ENCODE measurements at regions not wholly inside any gene's neighbourhood (a gene's known extent, or its start where the extent isn't known, plus 50 kb on each side); places are given as distances from the start of the nearest gene placed in this dataset.

DNA sequence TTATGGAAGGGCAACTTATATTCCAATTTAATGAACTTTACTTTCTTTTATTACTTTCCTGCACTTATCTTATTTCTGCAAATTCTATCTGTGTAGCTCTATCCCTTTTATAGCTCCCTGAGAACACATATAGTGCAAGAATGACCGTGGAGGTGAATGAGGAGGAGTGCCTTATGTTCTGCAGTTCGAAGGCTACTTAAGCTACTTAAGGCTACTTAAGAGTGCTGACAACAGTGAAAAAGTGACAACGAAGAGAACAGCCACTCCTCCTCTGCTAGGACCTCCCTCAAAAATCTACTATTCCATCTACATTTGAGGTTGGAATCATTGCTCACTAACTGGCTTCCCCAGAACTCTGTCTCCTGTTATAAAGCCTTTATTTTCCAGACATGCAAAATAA, 1365.7 kb upstream of the C9orf72 start:
- ChIA-PET CTCF (no interaction called here), RAD21 (ENCODE audit: low non-redundant PET in 1 of 2, low total read pairs in 2 of 2, uncharacterized antibody in 2 of 2, unreplicated experiment in 2 of 2) (no interaction called here), POLR2A (no interaction called here)
- no TSS peak for BruUV-seq (replicated peaks)
- Histone ChIP-seq H3K36me3 (ENCODE audit: control insufficient read depth in 1 of 2, insufficient read depth in 2 of 2, low read length in 2 of 2) (no peaks in the 10 kb centered on the region), H3K79me2 (ENCODE audit: insufficient read depth, low read length) (no peaks in the 10 kb centered on the region), H3K4me2 (ENCODE audit: low read length) (no peak overlapping the region), H3K9me2 (ENCODE audit: insufficient read depth) (no peaks in the 10 kb centered on the region), H3K27ac (ENCODE audit: low read depth, low read length) (no peak overlapping the region), H4K20me1 (ENCODE audit: insufficient read depth) (no peaks in the 10 kb centered on the region), H3K4me3 (replicated peaks in 1 of 2; ENCODE audit: low read depth in 1 of 2, low read length in 2 of 2) (no peak overlapping the region), H3K9ac (ENCODE audit: low read length) (no peak overlapping the region), H3K9me3 (ENCODE audit: control insufficient read depth in 1 of 2, insufficient read depth in 1 of 2, low read depth in 1 of 2, low read length in 2 of 2) (no peaks in the 10 kb centered on the region), H2AFZ (ENCODE audit: low read depth, low read length, poor library complexity, severe bottlenecking) (no peak overlapping the region), H3K4me1 (ENCODE audit: control insufficient read depth in 1 of 2, insufficient read depth in 2 of 2, low read length in 2 of 2) (no peaks in the 10 kb centered on the region), H3K27me3 (ENCODE audit: insufficient read depth, low read length) (no peaks in the 10 kb centered on the region)
- ATAC-seq (no peak), DNase-seq (ENCODE audit: low read depth, low spot score) (no peak)
- intact Hi-C loops (cut with micrococcal nuclease): no loop called here
- no peak for TF ChIP-seq SRF (IDR thresholded peaks at IDR 0.05; ENCODE audit: low read depth)
- no peak for TF ChIP-seq POLR2AphosphoS5 (IDR thresholded peaks at IDR 0.05; ENCODE audit: low read depth, low read length)
- TF ChIP-seq CBX3 (IDR thresholded peaks at IDR 0.05; ENCODE audit: low read depth): no peak
- TF ChIP-seq JUND (IDR thresholded peaks at IDR 0.05): no peak
- TF ChIP-seq ATF3 (IDR thresholded peaks at IDR 0.05): no peak
- TF ChIP-seq ZFX (IDR thresholded peaks at IDR 0.05): no peak
- no peak for TF ChIP-seq ELF1 (IDR thresholded peaks at IDR 0.05; ENCODE audit: borderline replicate concordance, low read depth)
- TF ChIP-seq, protein P1, sequence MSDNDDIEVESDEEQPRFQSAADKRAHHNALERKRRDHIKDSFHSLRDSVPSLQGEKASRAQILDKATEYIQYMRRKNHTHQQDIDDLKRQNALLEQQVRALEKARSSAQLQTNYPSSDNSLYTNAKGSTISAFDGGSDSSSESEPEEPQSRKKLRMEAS (IDR thresholded peaks at IDR 0.05): no peak
- no peak for TF ChIP-seq CTCF (IDR thresholded peaks at IDR 0.05 in 2 of 3, conservative IDR thresholded peaks at IDR 0.05 in 1 of 3; ENCODE audit: borderline replicate concordance in 1 of 3, insufficient read depth in 1 of 3, low read depth in 2 of 3, low read length in 2 of 3)
- no peak for TF ChIP-seq YY1 (IDR thresholded peaks at IDR 0.05; ENCODE audit: extremely low read depth, insufficient replicate concordance, low read depth, low read length)
- TF ChIP-seq FOSL1 (IDR thresholded peaks at IDR 0.05; ENCODE audit: low read depth): no peak
- TF ChIP-seq EGR1 (IDR thresholded peaks at IDR 0.05; ENCODE audit: low read depth): no peak
- no peak for TF ChIP-seq RAD21 (IDR thresholded peaks at IDR 0.05; ENCODE audit: low read depth)
